HepG2 (cell line): ENCODE measurements at regions not wholly inside any gene's neighbourhood (a gene's known extent, or its start where the extent isn't known, plus 50 kb on each side); places are given as distances from the start of the nearest gene placed in this dataset.

Experiments
- ATAC-seq: fragments of 200-7000 bp; cut with Tn5 transposase; 3 replicates; pipeline ENCODE4 v1.9.1; 2020; ENCODE audit warnings: mild to moderate bottlenecking, moderate library complexity
- BruUV-seq: library from RNA; stranded (reverse); fragments of 400-500 nt; replicated peaks from 2 replicates; lab custom pipeline; 2021; lab: Mats Ljungman, UMichigan
- CTCF ChIA-PET: fragments of 300-600 bp; formaldehyde crosslinking; extraction: SDS; loops from one replicate; lab custom pipeline; 2021; ENCODE audit warnings: low total read pairs, inconsistent platforms, low intra/inter-chr PET ratio; lab: Yijun Ruan, JAX
- POLR2A ChIA-PET: fragments of 350-600 bp; sonication (Branson Sonifier 250); formaldehyde crosslinking; loops from one replicate; lab custom pipeline; 2020; ENCODE audit warnings: antibody characterized with exemption, inconsistent platforms; lab: Yijun Ruan, JAX
- DNase-seq: peaks from one replicate; pipeline ENCODE4 v3.0.0-alpha.2; 2015; ENCODE audit warnings: low spot score
- FAIRE-seq: peaks from 3 replicates; lab custom pipeline; 2011; peaks lifted over from hg19 to GRCh38; lab: Jason Lieb, UNC
- H2AFZ ChIP-seq: one replicate; pipeline ENCODE4 v1.6.1; 2011; ENCODE audit warnings: low read length, inconsistent platforms
- H3K27ac ChIP-seq: fragments of 300-600 bp; 3 replicates; pipeline ENCODE4 v1.8.0; 2011; ENCODE audit warnings: mixed run types, mild to moderate bottlenecking, mixed read lengths, low read length, inconsistent platforms; ENCODE audit not compliant: insufficient read depth; ENCODE audit errors: extremely low read length
- H3K27me3 ChIP-seq, 2 experiments: fragments of 200-600 bp in 1 of 2; 2 replicates in 1 of 2; 3 replicates in 1 of 2; pipeline versions ENCODE4 v1.6.0 to v1.8.0; 2011; ENCODE audit warnings: low read length in 2 of 2, mild to moderate bottlenecking in 2 of 2, moderate library complexity in 2 of 2, inconsistent platforms in 1 of 2; ENCODE audit not compliant: insufficient read depth in 2 of 2, control insufficient read depth in 1 of 2
- H3K36me3 ChIP-seq, 2 experiments: fragments of 200-600 bp in 1 of 2; replicated peaks in 1 of 2; 2 replicates in 1 of 2; 3 replicates in 1 of 2; pipeline versions ENCODE4 v1.5.1 to v1.8.0; 2011; ENCODE audit warnings: low read length in 2 of 2, inconsistent platforms in 1 of 2; ENCODE audit not compliant: insufficient read depth in 2 of 2, control insufficient read depth in 1 of 2
- H3K4me1 ChIP-seq: 2 replicates; pipeline ENCODE4 v1.5.1; 2012; ENCODE audit warnings: low read length, inconsistent platforms; ENCODE audit not compliant: insufficient read depth
- H3K4me2 ChIP-seq: 2 replicates; pipeline ENCODE4 v1.6.0; 2011; ENCODE audit warnings: low read depth, low read length, inconsistent platforms
- H3K4me3 ChIP-seq, 3 experiments: fragments of 200-600 bp in 1 of 3; sonication (generic), shearing (Covaris generic) in 1 of 3; replicated peaks in 1 of 3; 2 replicates each; pipeline ENCODE4 v1.5.1; 2011 to 2016; ENCODE audit warnings: low read length in 3 of 3, inconsistent platforms in 2 of 3, low read depth in 2 of 3, mild to moderate bottlenecking in 2 of 3, control low read depth in 1 of 3, mixed read lengths in 1 of 3; ENCODE audit not compliant: insufficient read depth in 1 of 3
- H3K79me2 ChIP-seq: one replicate; pipeline ENCODE4 v1.6.1; 2011; ENCODE audit warnings: low read length, inconsistent platforms; ENCODE audit not compliant: insufficient read depth
- H3K9ac ChIP-seq: 2 replicates; pipeline ENCODE4 v1.6.0; 2011; ENCODE audit warnings: mild to moderate bottlenecking, low read depth, low read length, inconsistent platforms; ENCODE audit not compliant: insufficient read depth
- H3K9me3 ChIP-seq: 2 replicates; pipeline ENCODE4 v1.5.1; 2012; ENCODE audit warnings: mild to moderate bottlenecking, low read length
- H4K20me1 ChIP-seq: 2 replicates; pipeline ENCODE4 v1.6.0; 2011; ENCODE audit warnings: inconsistent platforms, mild to moderate bottlenecking, low read length, moderate library complexity; ENCODE audit not compliant: insufficient read depth
- HMGA1 ChIP-seq: sonication (generic); formaldehyde crosslinking; conservative IDR thresholded peaks from 2 replicates; pipeline ENCODE4 v1.4.0; 2020; ENCODE audit warnings: missing genetic modification reagents
- MLLT10 ChIP-seq: sonication (generic); formaldehyde crosslinking; IDR thresholded peaks from 2 replicates; pipeline ENCODE4 v1.4.0; 2020; ENCODE audit warnings: missing genetic modification reagents
- RFX1 ChIP-seq: fragments of 450-650 bp; IDR thresholded peaks from 2 replicates; pipeline ENCODE4 v1.6.1; 2017
- SATB2 ChIP-seq: sonication (generic); formaldehyde crosslinking; IDR thresholded peaks from 2 replicates; pipeline ENCODE4 v1.5.0; 2020; ENCODE audit warnings: missing genetic modification reagents
- ZNF333 ChIP-seq: sonication (generic); formaldehyde crosslinking; IDR thresholded peaks from 2 replicates; pipeline ENCODE4 v1.4.0; 2020; ENCODE audit warnings: mild to moderate bottlenecking, missing genetic modification reagents, borderline replicate concordance
- ZNF343 ChIP-seq: sonication (generic); formaldehyde crosslinking; IDR thresholded peaks from 2 replicates; pipeline ENCODE4 v1.4.0; 2020; ENCODE audit warnings: mild to moderate bottlenecking, missing genetic modification reagents
- WGBS: methylation state at CpG from one replicate; pipeline ENCODE4 v1.1.6; 2017; ENCODE audit warnings: low lambda C conversion rate; 5-methylcytosine and 5-hydroxymethylcytosine counted together
- in situ Hi-C: cut with HindIII; loops from 2 replicates; pipeline ENCODE4 v1.10.0; 2017; ENCODE audit warnings: low pct_unique_long_range_greater_than_20kb; ENCODE audit not compliant: extremely low pct_ligation_motif_present
- intact Hi-C: fragments of 100-400 bp; cut with micrococcal nuclease; formaldehyde crosslinking; loops from one replicate; pipeline ENCODE4 v1.10.0; 2022; ENCODE audit not compliant: unreplicated experiment
- TF ChIP-seq, protein P1 (sequence below): fragments of 450-650 bp; IDR thresholded peaks from 2 replicates; pipeline ENCODE4 v1.6.1; 2016
- TF ChIP-seq, protein P2 (sequence below): IDR thresholded peaks from 2 replicates; pipeline ENCODE4 v1.6.1; 2016; ENCODE audit warnings: missing biosample characterization, missing genetic modification reagents, low read depth
- TF ChIP-seq, protein P3 (sequence below): sonication (generic); formaldehyde crosslinking; IDR thresholded peaks from 2 replicates; pipeline ENCODE4 v1.5.0; 2020; ENCODE audit warnings: missing genetic modification reagents
- TF ChIP-seq, protein P4 (sequence below), 2 experiments: fragments of 450-650 bp in 1 of 2; sonication (generic) in 1 of 2; formaldehyde crosslinking; IDR thresholded peaks; 2 replicates each; pipeline versions ENCODE4 v1.5.0 to v1.8.0; 2020 to 2022; ENCODE audit warnings: mild to moderate bottlenecking in 1 of 2, missing genetic modification reagents in 1 of 2

DNA sequence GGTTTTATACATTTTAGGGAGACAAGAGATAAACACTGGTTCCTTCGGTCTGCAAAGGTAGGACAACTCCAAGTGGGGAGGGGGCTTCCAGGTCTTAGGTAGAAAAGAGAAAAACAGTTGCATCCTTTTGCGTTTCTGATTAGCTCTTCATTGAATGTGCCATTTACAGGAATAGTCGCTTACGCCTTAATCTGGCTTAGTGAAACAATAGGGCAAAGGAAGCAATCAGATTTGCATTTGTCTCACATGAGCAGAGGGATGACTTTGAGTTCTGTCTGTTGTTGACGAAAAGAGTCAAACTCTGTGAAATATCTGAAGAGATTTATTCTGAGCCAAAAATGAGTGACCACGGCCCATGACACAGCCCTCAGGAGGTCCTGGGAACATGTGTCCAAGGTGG, 166.0 kb upstream of the ATP10A start:
- BruUV-seq, result no TSS peak
- TF ChIP-seq, protein P1, sequence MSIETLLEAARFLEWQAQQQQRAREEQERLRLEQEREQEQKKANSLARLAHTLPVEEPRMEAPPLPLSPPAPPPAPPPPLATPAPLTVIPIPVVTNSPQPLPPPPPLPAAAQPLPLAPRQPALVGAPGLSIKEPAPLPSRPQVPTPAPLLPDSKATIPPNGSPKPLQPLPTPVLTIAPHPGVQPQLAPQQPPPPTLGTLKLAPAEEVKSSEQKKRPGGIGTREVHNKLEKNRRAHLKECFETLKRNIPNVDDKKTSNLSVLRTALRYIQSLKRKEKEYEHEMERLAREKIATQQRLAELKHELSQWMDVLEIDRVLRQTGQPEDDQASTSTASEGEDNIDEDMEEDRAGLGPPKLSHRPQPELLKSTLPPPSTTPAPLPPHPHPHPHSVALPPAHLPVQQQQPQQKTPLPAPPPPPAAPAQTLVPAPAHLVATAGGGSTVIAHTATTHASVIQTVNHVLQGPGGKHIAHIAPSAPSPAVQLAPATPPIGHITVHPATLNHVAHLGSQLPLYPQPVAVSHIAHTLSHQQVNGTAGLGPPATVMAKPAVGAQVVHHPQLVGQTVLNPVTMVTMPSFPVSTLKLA, result no peak
- TF ChIP-seq HMGA1 (CRISPR knock-in tag) (no peak), ZNF333 (CRISPR knock-in tag) (no peak), MLLT10 (CRISPR knock-in tag) (no peak), RFX1 (no peak), ZNF343 (no peak), SATB2 (CRISPR knock-in tag) (no peak)
- TF ChIP-seq, protein P2, sequence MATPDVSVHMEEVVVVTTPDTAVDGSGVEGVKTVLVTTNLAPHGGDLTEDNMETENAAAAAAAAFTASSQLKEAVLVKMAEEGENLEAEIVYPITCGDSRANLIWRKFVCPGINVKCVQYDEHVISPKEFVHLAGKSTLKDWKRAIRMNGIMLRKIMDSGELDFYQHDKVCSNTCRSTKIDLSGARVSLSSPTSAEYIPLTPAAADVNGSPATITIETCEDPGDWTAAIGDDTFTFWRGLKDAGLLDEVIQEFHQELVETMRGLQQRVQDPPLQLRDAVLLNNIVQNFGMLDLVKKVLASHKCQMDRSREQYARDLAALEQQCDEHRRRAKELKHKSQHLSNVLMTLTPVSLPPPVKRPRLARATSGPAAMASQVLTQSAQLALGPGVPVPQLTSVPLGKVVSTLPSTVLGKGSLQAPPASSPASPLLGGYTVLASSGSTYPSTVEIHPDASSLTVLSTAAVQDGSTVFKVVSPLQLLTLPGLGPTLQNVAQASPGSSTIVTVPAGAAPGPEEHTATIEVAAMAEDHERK (CRISPR knock-in tag), result no peak
- TF ChIP-seq, protein P3, sequence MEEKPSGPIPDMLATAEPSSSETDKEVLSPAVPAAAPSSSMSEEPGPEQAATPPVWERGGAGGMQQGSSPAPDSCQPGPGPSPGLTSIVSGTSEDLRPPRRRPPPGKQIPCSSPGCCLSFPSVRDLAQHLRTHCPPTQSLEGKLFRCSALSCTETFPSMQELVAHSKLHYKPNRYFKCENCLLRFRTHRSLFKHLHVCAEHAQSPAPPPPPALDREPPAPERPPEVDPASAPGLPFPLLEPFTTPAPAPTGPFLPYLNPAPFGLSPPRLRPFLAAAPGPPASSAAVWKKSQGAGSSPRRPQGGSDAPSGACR (CRISPR knock-in tag), result no peak
- TF ChIP-seq, protein P4, sequence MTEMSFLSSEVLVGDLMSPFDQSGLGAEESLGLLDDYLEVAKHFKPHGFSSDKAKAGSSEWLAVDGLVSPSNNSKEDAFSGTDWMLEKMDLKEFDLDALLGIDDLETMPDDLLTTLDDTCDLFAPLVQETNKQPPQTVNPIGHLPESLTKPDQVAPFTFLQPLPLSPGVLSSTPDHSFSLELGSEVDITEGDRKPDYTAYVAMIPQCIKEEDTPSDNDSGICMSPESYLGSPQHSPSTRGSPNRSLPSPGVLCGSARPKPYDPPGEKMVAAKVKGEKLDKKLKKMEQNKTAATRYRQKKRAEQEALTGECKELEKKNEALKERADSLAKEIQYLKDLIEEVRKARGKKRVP (CRISPR knock-in tag; IDR thresholded peaks at IDR 0.05), result no peak
- Histone ChIP-seq H3K4me2 (no peak overlapping the region), H3K9me3 (no peaks in the 10 kb centered on the region), H3K36me3 (no peaks in the 10 kb centered on the region), H3K4me1 (no peaks in the 10 kb centered on the region), H3K9ac (no peak overlapping the region), H4K20me1 (no peaks in the 10 kb centered on the region), H3K79me2 (no peaks in the 10 kb centered on the region), H2AFZ (no peak overlapping the region), H3K4me3 (no peak overlapping the region), H3K27me3 (0 out of 5 replicates have a peak, but pooled peaks cover 0 to 3% of the 10 kb centered on the region in 2 experiments), H3K27ac (no peak overlapping the region)
- intact Hi-C loops, result no loop called here
- ChIA-PET CTCF (no interaction called here), POLR2A (no interaction called here)
- DNase-seq (no peak), FAIRE-seq (no peak), ATAC-seq (no peak)
- 3% methylated on average over 6 of the region's 6 CpGs for WGBS
- in situ Hi-C loops, result no loop called here
